HG03439 (cell line): ENCODE measurements at regions not wholly inside any gene's neighbourhood (a gene's known extent, or its start where the extent isn't known, plus 50 kb on each side); places are given as distances from the start of the nearest gene placed in this dataset.

Source experiments
- ATAC-seq: cut with Tn5 transposase; IDR thresholded peaks from one replicate; pipeline ENCODE4 v1.9.1; 2021; ENCODE audit warnings: mild to moderate bottlenecking, moderate library complexity; ENCODE audit not compliant: unreplicated experiment

DNA sequence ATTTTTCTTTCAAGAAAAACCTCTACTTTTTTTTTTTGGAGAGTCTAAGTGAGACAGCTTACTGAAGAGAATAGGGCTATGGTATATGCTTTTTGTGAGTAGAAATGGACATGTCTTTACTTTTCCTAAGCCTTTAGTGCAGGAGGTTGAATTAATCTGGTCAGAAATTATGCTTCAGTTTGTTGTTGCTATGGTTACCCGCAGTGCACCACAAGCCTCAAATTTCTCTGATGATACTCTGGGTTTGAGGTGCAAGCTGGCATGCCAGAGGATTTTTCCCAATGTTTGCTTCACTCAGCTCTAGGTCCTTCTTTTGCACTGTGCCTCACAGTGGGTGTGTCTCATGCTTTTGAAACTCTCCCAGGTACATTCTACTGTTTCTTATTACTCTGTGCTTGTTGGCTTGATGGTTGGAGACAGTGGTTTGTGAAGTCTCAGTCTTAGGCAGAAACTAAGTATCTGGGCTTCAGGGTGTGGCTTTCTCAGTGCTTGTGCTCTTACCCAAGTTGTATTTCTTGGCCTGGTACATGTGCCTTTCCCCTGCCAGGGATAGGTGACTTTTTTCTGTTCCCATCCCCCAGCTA lies 278.3 kb downstream of the RBM43 start:
- ATAC-seq = no peak

DNA sequence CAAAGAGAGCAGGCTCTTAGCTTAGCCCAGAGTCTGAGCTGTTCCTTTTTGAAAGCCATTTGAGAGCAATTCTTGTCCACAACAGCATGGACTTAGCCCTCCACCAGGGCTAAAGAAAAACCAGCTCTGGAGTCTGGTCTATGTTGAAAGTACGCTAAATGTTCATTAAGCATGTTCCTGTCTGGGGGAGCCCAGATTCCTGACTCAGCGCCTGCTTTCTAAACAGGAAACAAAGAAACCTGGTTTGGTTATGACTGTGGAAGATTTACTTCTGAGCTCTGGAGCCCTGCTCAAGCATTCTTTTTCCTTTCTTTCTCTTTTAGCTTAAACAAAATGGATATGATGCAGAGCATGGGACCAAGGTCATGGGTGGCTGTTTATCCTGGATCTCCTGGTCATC lies 279.8 kb downstream of the RBM43 start:
- ATAC-seq = no peak

DNA sequence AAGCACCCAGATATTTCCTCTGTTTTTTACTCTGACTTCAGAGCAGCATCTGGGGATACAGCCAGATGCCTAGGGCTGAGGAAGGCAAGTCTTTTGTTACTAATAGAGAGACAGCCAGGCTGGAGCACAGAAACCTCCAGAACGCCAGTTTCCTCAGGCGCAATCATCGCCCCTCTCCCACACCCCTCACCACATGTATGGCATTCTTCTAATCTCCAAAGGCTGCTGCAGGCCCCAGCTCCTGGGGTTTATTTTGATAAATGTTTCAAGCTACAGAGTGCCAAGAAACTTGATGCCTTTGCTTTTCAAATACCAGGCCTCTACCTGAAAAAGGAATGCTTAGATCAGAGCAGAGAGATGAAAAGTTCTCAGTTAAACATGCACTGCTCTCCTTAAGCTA lies 283.6 kb downstream of the RBM43 start:
- no peak for ATAC-seq

DNA sequence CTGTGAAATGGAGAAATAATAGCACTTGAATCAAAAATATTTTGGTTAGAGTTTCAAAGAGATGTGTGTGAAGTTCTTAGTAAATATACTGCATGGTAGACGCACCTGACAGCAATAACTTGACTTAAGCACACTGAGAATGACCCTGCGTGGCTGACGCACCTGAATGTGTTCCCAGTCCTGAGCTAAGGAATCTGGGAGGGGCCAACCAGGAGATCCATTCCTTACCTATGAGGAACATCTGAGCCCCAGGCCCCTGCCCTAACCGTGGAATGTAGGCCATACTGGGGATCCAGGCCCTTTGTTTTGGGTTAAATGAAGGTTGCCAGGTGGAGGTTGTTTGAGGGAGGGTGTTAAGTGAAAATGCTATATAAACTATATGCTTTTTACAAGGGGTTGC lies 284.4 kb downstream of the RBM43 start:
- no peak for ATAC-seq

DNA sequence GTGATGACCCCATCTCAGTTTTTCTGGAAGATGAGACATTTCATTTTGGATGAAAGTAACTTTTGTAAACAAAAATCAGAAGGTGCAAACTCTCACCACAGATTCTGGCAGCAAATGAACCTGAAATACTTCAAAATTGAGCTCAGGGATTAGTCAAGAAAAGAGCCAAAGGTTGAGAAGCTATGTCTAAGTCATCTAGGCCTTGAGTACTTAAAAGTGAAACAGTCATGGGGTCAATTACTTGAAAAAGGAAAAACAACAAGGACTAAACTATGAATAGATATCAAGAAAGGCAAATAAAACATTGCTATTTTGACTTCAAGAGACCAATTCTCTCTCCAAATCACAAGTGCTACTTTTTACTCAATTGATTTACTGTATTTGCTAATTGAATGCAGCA lies 285.1 kb downstream of the RBM43 start:
- ATAC-seq = no peak

- no peak for ATAC-seq
These were observed 286.8 kb downstream of the RBM43 start for GRCh38 chr2:150974864-150975263.

- no peak for ATAC-seq
These were observed 287.4 kb downstream of the RBM43 start for GRCh38 chr2:150974234-150974633.

- ATAC-seq = no peak
These were observed 289.8 kb downstream of the RBM43 start for GRCh38 chr2:150971910-150972309.

DNA sequence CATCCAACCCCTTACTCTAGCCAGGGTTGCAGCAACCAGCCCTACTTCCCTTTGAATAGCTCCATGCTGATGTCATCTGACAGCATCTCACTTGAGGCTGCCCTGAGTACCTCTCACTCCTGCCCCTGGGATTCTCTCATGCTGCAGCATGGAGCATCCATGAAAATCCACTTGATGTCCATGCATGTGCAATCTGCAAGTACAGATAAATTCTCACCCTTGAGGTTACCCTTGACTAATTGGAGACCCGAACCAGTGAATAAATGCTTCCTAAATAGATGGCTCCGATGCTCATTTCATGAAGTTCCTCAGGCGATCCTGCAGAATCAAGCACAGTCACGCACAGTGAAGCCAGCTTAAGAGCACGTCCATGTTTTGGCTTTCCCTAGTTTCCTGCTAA lies 298.3 kb downstream of the RBM43 start:
- ATAC-seq = no peak

DNA sequence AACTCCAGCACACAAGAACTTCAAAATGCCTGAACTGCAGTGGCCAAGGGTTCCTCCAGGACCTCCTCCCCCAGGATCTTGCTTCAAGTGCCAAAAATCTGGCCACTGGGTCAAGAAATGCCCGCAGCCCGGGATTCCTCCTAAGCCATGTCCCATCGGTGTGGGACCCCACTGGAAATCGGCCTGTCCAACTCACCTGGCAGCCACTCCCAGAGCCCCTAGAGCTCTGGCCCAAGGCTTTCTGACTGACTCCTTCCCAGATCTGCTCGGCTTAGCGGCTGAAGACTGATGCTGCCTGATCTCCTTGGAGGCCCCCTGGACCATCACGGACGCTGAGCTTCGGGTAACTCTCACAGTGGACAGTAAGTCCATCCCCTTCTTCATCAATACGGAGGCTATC lies 306.4 kb downstream of the RBM43 start:
- no peak for ATAC-seq

DNA sequence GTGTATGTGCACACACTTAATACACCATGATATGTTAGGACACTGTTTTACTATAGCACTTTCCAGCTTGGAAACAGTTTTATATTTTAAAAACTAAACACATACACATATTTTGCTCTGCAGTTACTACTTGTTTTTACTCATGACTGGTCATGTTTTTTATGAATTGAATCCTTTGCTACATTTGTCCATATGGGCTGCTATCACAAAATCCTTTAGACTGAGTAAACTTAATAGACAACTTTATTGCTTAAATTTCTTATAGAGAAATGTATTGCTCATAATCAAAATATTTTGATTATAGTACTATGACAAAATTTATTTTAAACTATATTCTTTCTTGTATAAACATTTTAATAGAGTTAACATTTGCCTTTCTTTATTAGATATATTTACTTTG lies 314.8 kb downstream of the RBM43 start:
- no peak for ATAC-seq

- no peak for ATAC-seq
These were observed 317.3 kb downstream of the RBM43 start for GRCh38 chr2:150944315-150944714.

DNA sequence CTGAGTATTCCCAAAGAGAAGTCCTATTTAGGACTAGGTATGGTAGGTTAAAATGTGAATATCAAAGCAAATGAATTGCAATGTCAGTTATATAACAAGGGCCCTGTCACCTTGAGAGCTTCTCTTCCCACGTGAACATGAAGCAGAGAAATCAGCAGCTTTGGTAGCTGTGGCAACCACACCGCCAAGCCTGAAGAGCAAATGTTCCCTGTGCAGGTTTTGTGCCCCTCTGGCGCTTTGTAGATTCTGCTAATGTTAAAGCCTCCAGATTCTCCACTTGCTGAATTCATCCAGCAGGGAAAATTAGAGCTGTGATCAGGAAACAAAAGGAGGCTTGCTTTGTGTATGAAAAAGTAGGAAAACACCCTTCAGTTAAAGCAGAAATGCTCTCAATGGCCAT lies 322.6 kb downstream of the RBM43 start:
- ATAC-seq = no peak

- ATAC-seq = no peak
These were observed 323.1 kb downstream of the RBM43 start for GRCh38 chr2:150938527-150938926.

DNA sequence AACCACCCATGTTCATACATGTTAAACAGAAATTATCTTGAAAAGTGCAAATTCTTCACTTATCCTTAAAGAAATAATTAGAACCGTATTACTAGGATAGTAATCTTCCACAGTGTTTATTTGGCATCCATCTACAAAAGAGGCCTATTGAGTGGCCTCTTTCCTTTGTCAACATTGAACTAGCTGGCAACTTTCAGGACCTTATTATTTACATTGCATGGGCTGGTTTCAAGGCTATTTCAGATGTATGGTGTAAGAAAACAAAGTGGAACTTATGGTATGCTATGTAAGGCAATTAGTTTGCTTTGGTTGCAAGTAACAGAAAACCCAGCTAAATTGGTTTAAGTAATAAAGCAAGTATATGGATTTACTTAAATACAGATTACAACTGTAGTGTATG lies 324.6 kb downstream of the RBM43 start:
- no peak for ATAC-seq

GRCh38 chr2:150931451-150931850 lies 330.2 kb downstream of the RBM43 start:
- no peak for ATAC-seq

DNA sequence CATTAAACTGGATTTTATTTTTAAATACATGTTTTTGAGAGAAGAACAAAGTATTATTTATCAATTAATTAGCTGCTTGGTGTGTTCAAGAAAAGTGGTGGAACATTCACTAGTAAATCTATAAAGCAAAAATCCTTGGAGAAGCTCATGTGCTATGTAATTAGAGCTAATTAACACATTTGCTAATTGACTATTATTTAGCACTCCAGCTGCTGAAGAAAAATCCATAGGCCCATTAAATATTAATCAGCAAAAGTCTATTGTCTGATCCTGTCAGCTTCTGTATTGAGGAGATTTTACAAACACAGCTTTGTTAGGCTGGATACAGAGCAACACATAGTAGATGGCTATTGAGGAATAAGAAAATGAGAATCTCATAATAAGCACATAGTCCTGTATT lies 336.1 kb downstream of the RBM43 start:
- ATAC-seq = no peak

GRCh38 chr2:150924878-150925277 lies 336.8 kb downstream of the RBM43 start:
- ATAC-seq = no peak

- no peak for ATAC-seq
These were observed 341.8 kb downstream of the RBM43 start for GRCh38 chr2:150919901-150920300.

- no peak for ATAC-seq
These were observed 343.5 kb downstream of the RBM43 start for GRCh38 chr2:150917961-150918713.

DNA sequence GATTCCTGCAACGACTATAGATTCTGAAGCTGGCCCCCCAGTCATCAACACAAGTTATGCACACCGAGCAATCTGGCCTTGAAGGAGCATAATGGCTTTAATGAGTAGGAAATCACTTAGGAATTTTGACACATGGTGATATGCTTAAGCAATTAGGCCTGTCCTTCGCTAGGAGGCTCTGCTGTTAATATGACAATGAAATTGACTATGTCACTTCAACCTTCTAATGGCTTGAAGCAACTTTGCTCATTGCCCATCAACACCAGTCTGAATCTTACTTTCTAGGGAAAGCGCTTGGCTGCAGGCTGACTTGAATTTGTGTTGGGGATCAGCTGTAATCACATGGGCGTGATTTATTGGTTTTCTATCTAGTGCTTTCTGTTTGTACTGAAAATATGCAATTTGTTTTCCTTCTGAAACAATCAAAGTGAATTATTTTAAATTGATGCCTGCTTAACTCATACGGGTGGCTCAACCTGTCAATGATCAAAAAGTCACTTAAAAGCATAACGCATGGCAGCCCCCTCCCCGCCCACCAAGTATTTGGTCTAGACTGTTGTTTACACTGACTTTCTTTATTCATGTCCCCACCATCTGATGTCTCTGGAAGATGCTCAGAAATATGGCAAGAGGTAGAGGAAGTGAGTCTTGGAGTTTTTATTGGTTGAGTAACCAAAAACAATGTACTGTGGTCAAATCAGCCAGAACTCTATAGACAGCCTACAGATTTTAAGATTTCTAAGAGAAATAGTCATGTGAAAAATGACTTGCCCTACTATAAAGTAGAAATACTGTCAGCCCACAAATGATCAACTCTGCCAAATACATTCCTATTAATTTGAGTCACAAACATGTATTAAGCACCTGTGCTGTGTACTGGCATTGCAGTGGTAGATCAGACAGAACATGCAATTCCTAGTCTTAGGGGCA lies 344.9 kb downstream of the RBM43 start:
- no peak for ATAC-seq

DNA sequence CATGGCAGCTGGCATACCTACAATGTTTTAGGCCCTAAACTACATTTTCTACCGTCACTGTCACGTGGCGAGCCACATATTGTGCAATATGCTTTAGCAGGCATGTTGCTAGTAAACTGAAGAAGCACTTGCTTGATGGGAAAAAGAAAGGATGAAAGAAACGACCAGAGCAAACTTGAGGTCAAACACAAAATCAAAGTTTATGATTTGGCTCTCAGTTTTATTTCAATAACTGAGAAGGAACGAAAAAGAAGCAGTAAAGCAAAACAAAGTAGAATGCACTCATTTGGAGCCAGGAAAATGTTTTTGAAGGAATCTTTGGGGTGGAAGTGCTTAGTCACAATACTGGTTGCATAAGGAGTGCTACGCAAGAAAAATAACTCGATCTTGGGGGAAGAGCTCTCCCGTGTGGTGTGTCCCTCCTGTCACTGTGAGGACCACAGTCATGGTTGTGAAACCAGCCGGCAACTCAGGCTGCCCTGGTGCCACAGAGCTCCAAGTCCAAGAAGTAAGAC lies 349.8 kb downstream of the RBM43 start:
- no peak for ATAC-seq
